Activated CD8-positive, alpha-beta memory T cell treated with anti-CD3 and anti-CD28 coated beads, Interleukin-2, amount 10 ng/mL, durations not matched to agents 7 days and 5 days (primary cell): ENCODE measurements at regions not wholly inside any gene's neighbourhood (a gene's known extent, or its start where the extent isn't known, plus 50 kb on each side); places are given as distances from the start of the nearest gene placed in this dataset.
"Not testable (repeated sequence)": the region's sequence is repeated elsewhere in the genome, so short reads cannot be mapped to it uniquely, and the experiment has no call there.

Source experiments
- ATAC-seq: fragments of 150-1000 bp; cut with Tn5 transposase; one replicate; pipeline ENCODE4 v1.10.0; 2021; ENCODE audit warnings: moderate library complexity
- CTCF ChIA-PET: fragments of 350-600 bp; sonication (Branson Sonifier 250); formaldehyde crosslinking; loops from one replicate; lab custom pipeline; 2021; ENCODE audit warnings: antibody characterized with exemption; lab: Charles Lee
- DNase-seq: peaks from one replicate; pipeline ENCODE4 v3.0.0-alpha.2; 2020
- H3K27ac Mint-ChIP-seq: one replicate; pipeline ENCODE4 v1.8.0; 2021; ENCODE audit warnings: mild to moderate bottlenecking, mixed read lengths
- H3K27me3 Mint-ChIP-seq: one replicate; pipeline ENCODE4 v1.8.0; 2021; ENCODE audit warnings: mixed read lengths
- H3K36me3 Mint-ChIP-seq: one replicate; pipeline ENCODE4 v1.8.0; 2021; ENCODE audit warnings: mild to moderate bottlenecking, mixed read lengths
- H3K4me1 Mint-ChIP-seq: one replicate; pipeline ENCODE4 v1.8.0; 2021; ENCODE audit warnings: mixed read lengths
- H3K4me3 Mint-ChIP-seq: one replicate; pipeline ENCODE4 v1.8.0; 2021; ENCODE audit warnings: mild to moderate bottlenecking, moderate library complexity, mixed read lengths
- H3K9me3 Mint-ChIP-seq: one replicate; pipeline ENCODE4 v1.8.0; 2022; ENCODE audit warnings: low read depth, mixed read lengths

DNA sequence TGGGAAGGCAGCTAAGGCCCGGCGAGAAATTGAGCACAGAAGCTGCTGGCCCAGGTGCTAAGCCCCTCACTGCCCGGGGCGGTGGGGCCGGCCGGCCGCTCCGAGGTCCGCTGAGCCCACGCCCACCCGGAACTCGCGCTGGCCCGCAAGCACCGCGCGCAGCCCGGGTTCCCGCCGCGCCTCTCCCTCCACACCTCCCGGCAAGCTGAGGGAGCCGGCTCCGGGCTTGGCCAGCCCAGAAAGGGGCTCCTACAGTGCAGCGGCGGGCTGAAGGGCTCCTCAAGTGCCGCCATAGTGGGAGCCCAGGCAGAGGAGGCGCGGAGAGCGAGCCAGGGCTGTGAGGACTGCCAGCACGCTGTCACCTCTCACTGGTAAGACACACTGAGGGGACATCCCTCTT lies 85.5 kb upstream of the C15orf39 start:
- H3K4me1 Mint-ChIP-seq = peaks cover 12% of the 10 kb centered on the region
- not testable (repeated sequence) for ATAC-seq, H3K4me3 Mint-ChIP-seq, DNase-seq, H3K27ac Mint-ChIP-seq
- peaks cover 13% of the 10 kb centered on the region for H3K9me3 Mint-ChIP-seq
- peaks cover 21% of the 10 kb centered on the region for H3K36me3 Mint-ChIP-seq
- peaks cover 15% of the 10 kb centered on the region for H3K27me3 Mint-ChIP-seq
- CTCF ChIA-PET = interaction anchor here (2.4 kb wide), 1 partner anchor 73 kb away, joined by 5 read pairs; no protein-coding TSS in a partner anchor

DNA sequence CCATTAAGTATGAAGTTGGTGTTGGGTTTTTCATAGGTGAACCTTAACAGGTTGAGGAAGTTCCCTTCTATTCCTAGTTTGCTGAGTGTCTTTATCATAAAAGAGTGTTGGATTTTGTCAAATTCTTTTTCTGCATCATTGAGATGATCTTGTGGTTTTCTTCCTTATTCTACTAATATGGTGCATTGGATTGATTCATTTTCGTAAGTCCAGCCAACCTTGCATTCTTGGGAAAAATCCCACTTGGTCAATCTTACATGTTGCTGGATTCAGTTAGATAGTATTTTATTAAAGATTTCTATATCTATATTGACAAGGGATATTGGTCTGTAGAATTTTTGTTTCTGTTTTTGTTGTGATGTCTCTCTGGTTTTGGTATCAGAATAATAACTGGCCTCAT lies 83.7 kb upstream of the C15orf39 start:
- Mint-ChIP-seq H3K36me3 (peaks cover 15% of the 10 kb centered on the region), H3K4me3 (no peak overlapping the region)
- CTCF ChIA-PET = no interaction called here

DNA sequence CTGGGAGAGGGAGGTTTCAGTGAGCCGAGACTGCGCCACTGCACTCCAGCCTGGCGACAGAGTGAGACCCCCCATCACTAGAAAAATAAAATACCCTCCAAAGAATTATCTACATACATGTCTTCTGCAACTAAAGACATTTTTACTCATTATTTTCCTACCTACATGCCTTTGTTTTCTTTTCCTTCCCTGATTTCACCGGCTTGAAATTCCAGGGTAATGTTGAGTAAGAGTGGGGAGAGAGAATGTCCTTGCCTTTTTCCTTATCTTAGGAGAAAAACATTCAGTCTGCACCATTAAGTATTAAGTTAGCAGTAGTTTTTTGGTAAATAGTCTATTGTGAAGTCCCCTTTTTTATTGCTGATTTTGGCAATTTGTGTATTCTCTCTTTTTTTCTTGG lies 82.4 kb upstream of the C15orf39 start:
- H3K4me3 Mint-ChIP-seq, ATAC-seq, DNase-seq, H3K27ac Mint-ChIP-seq, H3K9me3 Mint-ChIP-seq, H3K36me3 Mint-ChIP-seq, CTCF ChIA-PET: not testable (repeated sequence)
- Mint-ChIP-seq H3K4me1 (peaks cover 10% of the 10 kb centered on the region), H3K27me3 (peaks cover 11% of the 10 kb centered on the region)

More for the DNA sequence above, 83.7 kb upstream of the C15orf39 start:
- ATAC-seq (no peak), DNase-seq (no peak)
- no peak overlapping the region for H3K27ac Mint-ChIP-seq
- peaks cover 5% of the 10 kb centered on the region for H3K4me1 Mint-ChIP-seq
- H3K27me3 Mint-ChIP-seq = peaks cover 10% of the 10 kb centered on the region
- H3K9me3 Mint-ChIP-seq = peaks cover 8% of the 10 kb centered on the region

DNA sequence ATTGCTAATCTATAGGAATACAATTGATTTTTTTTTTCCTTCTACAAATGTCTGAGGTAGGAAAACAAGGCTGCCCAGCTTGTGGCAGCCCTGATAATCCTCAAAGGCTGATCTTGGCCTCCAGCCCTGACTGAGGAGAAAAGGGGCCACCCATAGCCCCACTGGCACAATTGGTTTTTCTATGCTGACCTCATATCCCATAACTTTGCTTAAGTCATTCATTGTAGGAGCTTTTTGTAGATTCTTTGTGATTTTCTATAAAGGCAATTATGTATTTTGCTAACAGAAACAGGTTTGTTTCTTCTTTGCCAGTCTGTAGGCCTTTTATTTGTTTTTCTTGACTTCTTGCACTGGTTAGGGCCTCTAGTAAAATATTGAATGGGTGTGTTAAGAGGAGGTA lies 80.2 kb upstream of the C15orf39 start:
- no peak overlapping the region for H3K27ac Mint-ChIP-seq
- H3K36me3 Mint-ChIP-seq = peaks cover 5% of the 10 kb centered on the region
- H3K4me3 Mint-ChIP-seq = no peak overlapping the region
- peaks cover 9% of the 10 kb centered on the region for H3K4me1 Mint-ChIP-seq
- DNase-seq (no peak), ATAC-seq (no peak)
- CTCF ChIA-PET = interaction anchor here (1.3 kb wide), 1 partner anchor 26 kb away, joined by 3 read pairs; no protein-coding TSS in a partner anchor
- H3K9me3 Mint-ChIP-seq = no peaks in the 10 kb centered on the region
- H3K27me3 Mint-ChIP-seq = peaks cover 11% of the 10 kb centered on the region

DNA sequence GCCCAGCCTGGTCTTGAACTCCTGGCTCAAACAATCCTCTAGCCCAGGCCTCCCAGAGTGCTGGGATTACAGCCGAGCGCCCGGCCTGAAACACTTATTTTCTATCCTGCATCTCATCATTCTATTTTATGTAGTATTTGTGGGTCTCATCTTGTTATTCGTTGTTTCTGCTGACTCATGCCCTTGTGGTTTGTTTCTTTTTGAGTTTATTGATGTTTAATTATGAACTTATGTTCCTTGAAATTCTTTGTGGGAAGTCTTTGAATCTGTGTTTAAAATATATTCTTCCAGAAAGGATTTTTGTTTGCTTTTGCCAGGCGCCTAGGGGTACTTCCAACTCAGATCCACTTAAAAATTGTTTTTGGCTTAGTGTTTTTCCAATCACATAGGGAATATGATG lies 78.3 kb upstream of the C15orf39 start:
- no peak for ATAC-seq
- no peak overlapping the region for H3K4me3 Mint-ChIP-seq
- CTCF ChIA-PET = interaction anchor here (1.2 kb wide), 1 partner anchor 12 kb away, joined by 3 read pairs; no protein-coding TSS in a partner anchor
- peaks cover 3% of the 10 kb centered on the region for H3K36me3 Mint-ChIP-seq
- peaks cover 14% of the 10 kb centered on the region for H3K27me3 Mint-ChIP-seq
- DNase-seq = no peak
- no peaks in the 10 kb centered on the region for H3K9me3 Mint-ChIP-seq
- H3K4me1 Mint-ChIP-seq = peaks cover 12% of the 10 kb centered on the region
- H3K27ac Mint-ChIP-seq = no peak overlapping the region

DNA sequence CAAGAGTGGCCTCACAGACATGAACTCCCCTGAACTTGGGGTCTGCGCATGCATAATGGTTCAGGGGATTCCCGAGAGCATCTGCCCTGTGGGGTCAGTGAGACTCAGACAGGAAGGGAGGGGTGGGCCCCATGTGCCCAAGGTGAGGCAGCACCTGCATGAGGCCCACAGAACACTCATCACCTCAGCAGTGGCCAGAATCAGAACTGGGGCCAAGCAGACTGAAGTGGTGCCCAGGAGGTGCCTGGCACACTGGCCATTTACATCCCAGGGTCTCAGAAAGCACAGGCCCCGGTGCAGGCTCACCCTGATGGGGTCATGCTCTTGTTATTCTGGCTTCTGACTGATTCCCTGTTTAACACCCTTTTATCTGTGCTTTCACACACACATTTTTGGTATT lies 77.4 kb upstream of the C15orf39 start:
- H3K27ac Mint-ChIP-seq, ATAC-seq, H3K36me3 Mint-ChIP-seq, DNase-seq, H3K9me3 Mint-ChIP-seq, H3K4me3 Mint-ChIP-seq: not testable (repeated sequence)
- CTCF ChIA-PET = interaction anchor here (1.2 kb wide), 1 partner anchor 11 kb away, joined by 3 read pairs; no protein-coding TSS in a partner anchor
- H3K27me3 Mint-ChIP-seq = peaks cover 13% of the 10 kb centered on the region
- H3K4me1 Mint-ChIP-seq = peaks cover 19% of the 10 kb centered on the region

DNA sequence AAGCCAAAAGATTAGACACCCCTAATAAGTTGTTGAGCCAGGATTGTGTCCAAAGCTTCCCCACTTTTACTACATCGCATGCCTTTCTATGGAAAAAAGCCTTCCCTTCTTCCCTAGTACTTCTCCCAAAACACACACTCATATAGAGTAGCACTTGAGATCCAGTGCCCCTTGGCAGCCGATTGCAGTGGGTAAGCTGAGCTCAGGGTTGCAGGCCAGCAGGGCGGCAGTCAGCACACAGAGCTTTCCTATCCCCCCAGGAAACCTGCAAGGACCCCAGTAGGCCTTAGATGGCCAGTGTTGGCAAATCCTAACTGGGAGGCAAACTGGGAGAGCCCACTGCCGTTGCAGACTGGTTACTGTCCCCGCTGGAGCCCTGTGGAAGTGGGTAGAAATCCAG lies 75.7 kb upstream of the C15orf39 start:
- no peak overlapping the region for H3K4me3 Mint-ChIP-seq
- H3K4me1 Mint-ChIP-seq = peaks cover 32% of the 10 kb centered on the region
- H3K36me3 Mint-ChIP-seq = peaks cover 3% of the 10 kb centered on the region
- peaks cover 24% of the 10 kb centered on the region for H3K27me3 Mint-ChIP-seq
- no peaks in the 10 kb centered on the region for H3K9me3 Mint-ChIP-seq
- H3K27ac Mint-ChIP-seq = no peak overlapping the region
- DNase-seq = no peak
- CTCF ChIA-PET = interaction anchor here (0.6 to 1.0 kb wide), 3 partner anchors 46 to 491 kb away, joined by 3 to 4 read pairs (median 3); no protein-coding TSS in a partner anchor
- no peak for ATAC-seq

DNA sequence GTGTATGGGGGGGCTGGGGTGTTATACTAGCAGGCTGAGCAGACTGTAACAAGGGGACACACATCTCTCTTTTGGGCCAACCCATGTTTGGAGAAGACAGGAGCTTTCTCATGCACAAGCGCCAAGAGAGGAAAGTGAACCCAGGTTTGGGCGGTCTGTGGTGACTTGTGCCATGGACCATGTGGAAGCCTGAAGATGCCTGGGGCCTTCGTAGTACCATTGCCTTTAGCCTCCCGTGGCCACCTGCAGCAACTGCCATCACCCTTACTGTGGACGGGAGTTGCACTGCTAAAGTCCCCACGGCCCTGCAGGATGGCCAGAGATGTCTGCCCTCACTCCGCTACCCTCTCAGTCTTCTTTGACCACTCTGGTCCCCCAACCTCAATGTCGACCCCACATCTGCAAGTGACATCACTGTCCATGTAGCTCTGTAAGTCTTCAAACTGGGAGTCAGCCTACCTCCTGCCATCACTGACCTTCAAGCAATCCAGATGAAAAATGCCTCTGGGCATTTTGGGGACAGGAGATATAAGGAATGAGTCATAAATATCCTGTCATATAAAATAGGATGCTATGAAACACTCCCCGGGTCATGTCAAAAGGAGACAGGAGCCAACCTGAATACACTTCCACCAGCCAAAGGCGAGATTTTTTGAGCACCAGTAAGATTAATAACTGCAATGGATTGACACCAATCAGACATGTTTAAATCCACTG lies 74.7 kb upstream of the C15orf39 start:
- DNase-seq (no peak), ATAC-seq (no peak)
- Mint-ChIP-seq H3K4me1 (peaks cover 41% of the 10 kb centered on the region), H3K4me3 (no peak overlapping the region), H3K36me3 (peaks cover 4% of the 10 kb centered on the region), H3K27ac (peak overlapping the region; percentile 11), H3K9me3 (no peaks in the 10 kb centered on the region), H3K27me3 (peaks cover 28% of the 10 kb centered on the region)
- CTCF ChIA-PET = interaction anchor here (4.6 kb wide), 1 partner anchor 18 kb away, joined by 34 read pairs; no protein-coding TSS in a partner anchor

DNA sequence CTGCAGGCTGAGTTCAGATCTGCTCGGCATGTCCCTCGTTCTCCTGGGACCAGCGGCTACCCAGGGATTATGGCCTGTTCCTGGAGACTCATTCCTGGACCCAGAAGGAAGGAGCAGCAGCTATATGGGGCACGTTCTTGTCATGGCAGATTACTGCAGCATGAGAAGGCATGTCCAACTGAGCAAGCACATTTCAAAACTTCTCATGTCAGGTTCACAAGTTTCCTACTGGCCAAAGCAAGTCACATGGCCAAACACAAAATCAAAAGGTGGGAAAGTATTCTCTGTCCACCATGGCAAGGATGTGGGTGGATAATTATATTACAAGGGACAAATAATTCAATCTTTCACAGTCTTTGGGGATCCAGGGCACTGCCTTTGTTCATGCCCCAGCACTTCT lies 71.9 kb upstream of the C15orf39 start:
- DNase-seq (no peak), ATAC-seq (no peak)
- Mint-ChIP-seq H3K4me1 (peaks cover 32% of the 10 kb centered on the region), H3K9me3 (no peaks in the 10 kb centered on the region), H3K4me3 (no peak overlapping the region), H3K36me3 (peaks cover 4% of the 10 kb centered on the region), H3K27me3 (peaks cover 26% of the 10 kb centered on the region), H3K27ac (no peak overlapping the region)
- CTCF ChIA-PET = interaction anchor here (0.6 to 4.6 kb wide), 7 partner anchors 21 to 1892 kb away, joined by 3 to 34 read pairs (median 10); partner anchors contain the start of gene C15orf39

DNA sequence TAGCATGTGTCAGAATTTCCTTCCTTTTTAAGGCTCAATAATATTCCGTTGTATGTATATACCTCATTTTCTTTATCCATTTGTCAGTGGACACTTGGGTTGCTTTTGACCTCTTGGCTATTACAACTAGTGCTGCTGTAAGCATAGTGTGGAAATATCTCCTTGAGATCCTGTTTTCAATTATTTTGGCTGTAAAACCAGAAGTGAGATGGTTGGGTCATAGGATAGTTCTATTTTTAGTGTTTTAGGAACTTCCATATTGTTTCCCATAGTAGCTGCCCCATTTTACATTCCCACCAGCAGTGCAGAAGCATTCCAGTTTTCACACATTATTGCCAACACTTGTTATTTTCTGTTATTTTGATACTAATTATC lies 70.4 kb upstream of the C15orf39 start:
- Mint-ChIP-seq H3K27me3 (peaks cover 37% of the 10 kb centered on the region), H3K36me3 (peaks cover 6% of the 10 kb centered on the region), H3K4me3 (peak overlapping the region; percentile 72), H3K4me1 (peaks cover 32% of the 10 kb centered on the region), H3K9me3 (no peaks in the 10 kb centered on the region), H3K27ac (peak overlapping the region; percentile 79)
- DNase-seq = no peak
- CTCF ChIA-PET = interaction anchor here (1.0 to 4.6 kb wide), 4 partner anchors 23 to 88 kb away, joined by 3 to 34 read pairs (median 16); partner anchors contain the start of gene C15orf39
- no peak for ATAC-seq

DNA sequence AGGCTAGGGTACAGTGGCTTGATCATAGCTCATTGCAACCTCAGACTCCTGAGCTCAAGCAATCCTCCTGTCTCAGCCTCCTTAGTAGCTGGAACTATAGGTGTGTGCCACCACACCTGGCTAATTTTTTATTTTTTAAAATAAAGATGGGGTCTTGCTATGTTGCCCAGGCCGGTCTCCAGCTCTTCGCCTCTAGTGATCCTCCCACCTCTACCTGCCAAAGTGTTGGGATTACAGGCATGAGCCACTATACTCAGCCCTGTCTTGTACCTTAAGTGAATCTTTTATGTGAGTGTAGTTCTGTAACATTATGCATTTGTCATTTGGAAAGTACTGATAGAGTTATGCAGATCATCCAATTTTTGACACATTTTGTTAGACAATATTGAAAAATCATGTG lies 66.9 kb upstream of the C15orf39 start:
- CTCF ChIA-PET = interaction anchor here (0.6 to 1.3 kb wide), 4 partner anchors 11 to 77 kb away, joined by 3 read pairs; no protein-coding TSS in a partner anchor
- Mint-ChIP-seq H3K4me3 (no peak overlapping the region), H3K4me1 (peaks cover 17% of the 10 kb centered on the region), H3K36me3 (peaks cover 4% of the 10 kb centered on the region), H3K9me3 (no peaks in the 10 kb centered on the region), H3K27ac (no peak overlapping the region), H3K27me3 (peaks cover 26% of the 10 kb centered on the region)
- ATAC-seq (no peak), DNase-seq (no peak)

DNA sequence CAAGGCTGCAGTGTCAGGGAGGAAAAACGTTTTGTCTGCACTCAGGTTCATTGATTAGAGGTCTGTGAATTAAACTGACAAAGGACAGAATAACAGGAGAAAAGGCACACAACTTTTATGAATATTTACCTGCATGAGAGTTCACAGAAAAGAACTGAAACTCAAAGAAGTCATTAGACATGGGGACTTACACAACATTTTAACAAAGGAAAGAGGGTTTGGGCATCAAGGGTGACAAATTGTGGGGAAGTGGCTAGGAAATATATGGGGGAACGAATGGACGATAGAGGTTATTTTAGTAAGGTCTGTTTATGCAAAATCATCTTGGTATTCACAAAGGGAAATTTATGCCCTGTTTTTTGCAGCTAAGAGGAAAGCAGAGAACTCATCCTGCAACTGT lies 65.6 kb upstream of the C15orf39 start:
- H3K36me3 Mint-ChIP-seq = peaks cover 6% of the 10 kb centered on the region
- ATAC-seq (no peak), DNase-seq (no peak)
- H3K27ac Mint-ChIP-seq = no peak overlapping the region
- CTCF ChIA-PET = no interaction called here
- H3K9me3 Mint-ChIP-seq = peaks cover 9% of the 10 kb centered on the region
- no peak overlapping the region for H3K4me3 Mint-ChIP-seq
- peaks cover 17% of the 10 kb centered on the region for H3K27me3 Mint-ChIP-seq
- peaks cover 7% of the 10 kb centered on the region for H3K4me1 Mint-ChIP-seq

DNA sequence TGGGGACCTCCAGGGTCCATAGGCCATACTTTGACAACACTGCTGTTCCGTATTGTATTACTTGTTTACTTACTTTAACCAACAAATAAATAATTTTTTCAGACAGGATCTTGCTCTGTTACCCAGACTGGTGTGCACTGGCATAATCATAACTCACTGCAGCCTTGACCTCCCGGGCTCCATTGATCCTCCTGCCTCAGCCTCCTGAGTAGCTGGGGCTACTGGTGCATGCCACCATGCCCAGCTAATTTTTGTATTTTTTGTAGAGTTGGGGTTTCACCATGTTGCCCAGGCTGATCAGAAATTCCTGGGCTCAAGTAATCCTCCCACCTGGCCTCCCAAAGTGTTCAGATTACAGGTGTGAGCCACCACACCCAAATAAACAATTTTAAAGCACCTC lies 64.9 kb upstream of the C15orf39 start:
- H3K27ac Mint-ChIP-seq = no peak overlapping the region
- no peak for ATAC-seq
- H3K27me3 Mint-ChIP-seq = peaks cover 14% of the 10 kb centered on the region
- peaks cover 2% of the 10 kb centered on the region for H3K4me1 Mint-ChIP-seq
- peaks cover 9% of the 10 kb centered on the region for H3K9me3 Mint-ChIP-seq
- CTCF ChIA-PET = no interaction called here
- no peak for DNase-seq
- peaks cover 6% of the 10 kb centered on the region for H3K36me3 Mint-ChIP-seq
- no peak overlapping the region for H3K4me3 Mint-ChIP-seq
